HG02840 (cell line): ENCODE measurements at regions not wholly inside any gene's neighbourhood (a gene's known extent, or its start where the extent isn't known, plus 50 kb on each side); places are given as distances from the start of the nearest gene placed in this dataset.
"Not testable (repeated sequence)": the region's sequence is repeated elsewhere in the genome, so short reads cannot be mapped to it uniquely, and the experiment has no call there.

Experiments
- ATAC-seq: cut with Tn5 transposase; IDR thresholded peaks from one replicate; pipeline ENCODE4 v1.9.1; 2021; ENCODE audit warnings: mild to moderate bottlenecking, moderate library complexity, moderate number of reproducible peaks; ENCODE audit not compliant: unreplicated experiment, low FRiP score

DNA sequence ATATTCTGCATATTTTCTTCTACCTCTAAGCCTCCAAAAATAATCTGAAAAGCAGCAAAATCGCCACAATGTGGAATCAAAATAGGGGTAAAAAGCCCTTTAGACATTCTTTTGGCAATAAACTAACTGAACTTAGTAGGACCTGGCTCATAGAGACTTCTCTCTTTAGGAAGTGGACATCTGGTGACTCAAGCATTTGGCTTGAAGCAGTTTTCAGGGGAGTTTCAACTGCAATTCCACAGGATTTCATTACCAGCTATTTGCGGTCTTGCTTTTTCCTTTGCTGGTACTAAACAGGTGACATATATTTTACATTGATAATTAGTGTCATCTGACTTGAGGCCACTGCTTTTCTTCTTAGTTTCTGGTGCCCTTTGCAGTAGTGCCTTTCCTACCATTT, 173.2 kb upstream of the FBN2 start:
- no peak for ATAC-seq

DNA sequence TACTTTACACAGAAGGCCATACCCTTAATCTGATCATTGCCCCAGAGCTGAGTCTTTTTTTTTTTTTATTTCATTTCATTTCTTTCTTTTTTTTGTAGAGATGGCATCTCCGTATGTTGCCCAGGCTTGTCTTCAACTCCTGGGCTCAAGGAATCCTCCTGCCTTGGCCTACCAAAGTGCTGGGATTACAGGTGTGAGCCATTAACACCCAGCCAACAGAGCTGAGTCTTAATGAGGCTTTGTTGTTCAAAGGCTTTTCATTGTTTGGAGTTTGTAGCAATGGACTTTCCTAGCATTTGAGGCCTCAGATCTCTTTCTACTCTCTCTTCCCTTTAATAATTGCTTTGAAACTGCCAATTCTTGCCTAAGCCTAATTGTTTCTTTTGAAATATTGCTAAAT, 176.5 kb upstream of the FBN2 start:
- ATAC-seq, result no peak

GRCh38 chr5:128722551-128722950, 184.5 kb upstream of the FBN2 start:
- ATAC-seq, result no peak

- not testable (repeated sequence) for ATAC-seq
Observed at GRCh38 chr5:128730021-128730420, 192.0 kb upstream of the FBN2 start.

DNA sequence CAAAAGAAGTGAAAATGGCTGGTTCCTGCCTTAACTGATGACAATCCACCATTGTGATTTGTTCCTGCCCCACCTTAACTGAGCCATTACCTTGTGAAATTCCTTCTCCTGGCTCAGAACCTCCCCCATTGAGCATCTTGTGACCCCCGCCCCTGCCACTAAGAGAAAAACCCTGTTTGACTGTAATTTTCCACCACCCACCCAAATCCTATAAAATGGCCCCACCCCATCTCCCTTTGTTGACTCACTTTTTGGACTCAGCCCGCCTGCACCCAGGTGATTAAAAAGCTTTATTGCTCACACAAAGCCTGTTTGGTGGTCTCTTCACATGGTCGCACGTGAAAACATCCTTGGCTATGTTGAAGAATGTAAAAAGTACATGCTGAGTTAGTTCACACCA, 197.6 kb upstream of the FBN2 start:
- ATAC-seq, result not testable (repeated sequence)

DNA sequence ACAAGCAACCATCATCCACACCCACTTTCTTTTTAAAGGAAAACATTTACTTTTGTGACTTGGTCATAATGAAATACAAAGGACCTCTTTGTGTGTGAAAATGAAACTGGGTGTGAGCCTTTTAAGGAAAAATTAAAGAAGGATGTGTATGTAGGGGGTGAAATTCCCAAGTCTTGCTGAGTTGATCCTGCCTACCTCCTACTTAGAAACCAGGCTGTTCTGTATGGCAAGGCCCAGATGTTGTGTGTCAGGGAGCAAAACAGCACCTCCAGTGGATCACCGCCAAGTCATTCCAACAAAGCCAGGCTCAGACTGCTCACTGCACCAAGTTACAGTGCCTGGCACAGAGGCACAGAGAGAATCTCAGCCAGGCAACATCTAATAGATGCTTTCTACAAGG, 198.5 kb upstream of the FBN2 start:
- ATAC-seq, result no peak

- no peak for ATAC-seq
Observed at GRCh38 chr5:128749136-128749898, 211.3 kb upstream of the FBN2 start.

GRCh38 chr5:128750155-128750554, 212.1 kb upstream of the FBN2 start:
- ATAC-seq, result no peak

- no peak for ATAC-seq
Observed at GRCh38 chr5:128757196-128757959, 207.9 kb upstream of the SLC27A6 start.

- no peak for ATAC-seq
Observed at GRCh38 chr5:128762661-128763306, 202.5 kb upstream of the SLC27A6 start.

DNA sequence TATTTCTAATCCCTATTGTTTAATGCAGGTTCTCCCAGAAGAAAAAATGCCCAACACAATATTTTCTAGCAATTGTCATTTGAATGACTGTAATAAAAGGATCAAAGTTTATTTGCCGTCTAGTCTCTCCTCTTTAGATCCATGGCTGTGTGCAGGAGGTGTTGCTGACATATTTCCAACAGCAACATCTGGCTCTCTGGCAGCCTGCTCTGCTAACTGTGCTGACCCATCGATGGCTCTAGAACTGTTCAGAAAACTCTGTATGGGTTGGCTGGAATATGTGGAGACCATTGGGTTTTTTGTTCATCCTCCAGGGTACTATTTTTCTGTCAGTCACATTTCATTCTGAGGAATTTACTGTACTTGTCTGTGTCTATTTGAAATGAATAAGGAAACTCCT, 202.0 kb upstream of the SLC27A6 start:
- ATAC-seq, result no peak

GRCh38 chr5:128764601-128765310, 200.5 kb upstream of the SLC27A6 start:
- ATAC-seq, result no peak

DNA sequence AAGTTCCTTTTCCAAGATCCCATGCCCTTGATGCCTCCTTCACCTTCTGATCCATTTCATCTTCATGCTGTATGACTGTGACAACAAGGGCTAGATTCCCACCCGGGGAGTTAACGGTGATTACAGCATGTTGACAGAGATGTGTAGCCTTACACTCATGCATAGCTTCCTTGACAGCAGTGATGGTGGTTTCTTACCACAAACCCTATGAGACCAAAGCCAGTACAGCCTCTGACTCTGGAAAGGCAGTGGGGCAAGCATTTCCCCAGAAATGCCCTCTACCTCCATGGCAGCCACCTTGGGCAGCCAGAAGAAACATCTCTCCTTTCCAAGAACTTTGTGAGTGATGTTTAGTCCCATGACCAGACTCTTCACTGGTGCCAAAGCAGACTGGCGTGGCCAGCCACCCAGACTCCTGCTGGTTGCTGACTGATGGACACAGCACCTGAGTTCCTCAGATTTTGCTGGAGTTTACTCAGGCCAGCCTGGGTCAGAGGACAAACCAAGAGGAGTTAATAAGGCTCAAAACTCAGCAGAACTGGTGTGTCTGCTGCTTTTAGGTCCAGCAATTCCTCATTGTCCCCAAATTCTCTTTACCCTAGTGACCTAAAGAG, 199.7 kb upstream of the SLC27A6 start:
- ATAC-seq, result no peak

- no peak for ATAC-seq
Observed at GRCh38 chr5:128766406-128766805, 198.9 kb upstream of the SLC27A6 start.

GRCh38 chr5:128770907-128771306, 194.4 kb upstream of the SLC27A6 start:
- ATAC-seq, result no peak

DNA sequence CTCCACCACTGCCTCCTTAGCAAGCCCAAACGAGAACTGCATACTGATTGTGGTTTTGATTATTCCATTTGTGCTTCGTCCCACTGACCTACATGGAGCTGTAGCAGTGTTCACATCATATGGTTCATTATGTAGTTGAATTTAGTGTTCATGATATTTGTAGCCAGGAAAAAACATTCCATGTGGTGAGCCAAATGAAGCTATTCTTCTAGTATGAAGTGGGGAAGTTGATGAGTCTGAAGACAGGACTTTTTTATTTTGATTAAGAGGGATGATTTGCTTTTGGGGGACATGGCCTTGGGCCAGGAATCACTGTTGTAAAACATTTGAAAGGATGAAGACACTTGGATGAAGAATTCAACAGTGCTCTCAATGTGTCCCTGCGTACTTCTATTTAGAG, 192.9 kb upstream of the SLC27A6 start:
- no peak for ATAC-seq

GRCh38 chr5:128773378-128773777, 191.9 kb upstream of the SLC27A6 start:
- no peak for ATAC-seq

GRCh38 chr5:128774605-128775004, 190.7 kb upstream of the SLC27A6 start:
- no peak for ATAC-seq

- ATAC-seq, result no peak
Observed at GRCh38 chr5:128775558-128775957, 189.7 kb upstream of the SLC27A6 start.

GRCh38 chr5:128777052-128777451, 188.2 kb upstream of the SLC27A6 start:
- peak; percentile 83 for ATAC-seq
